ENCODE measurements at regions not wholly inside any gene's neighbourhood (a gene's known extent, or its start where the extent isn't known, plus 50 kb on each side); places are given as distances from the start of the nearest gene placed in this dataset.

- TF ChIP-seq CTCF (IDR thresholded peaks at IDR 0.05) (no peak), POLR2AphosphoS5 (IDR thresholded peaks at IDR 0.05; ENCODE audit: insufficient read depth in 1 of 2, low read depth in 1 of 2) (no peak)
Measured at GRCh38 chr13:91219201-91219600, 128.3 kb upstream of the MIR17HG start.

Measured in vagina (tissue), 2 donors.